Islet precursor cell (in vitro differentiated cells): ENCODE measurements at regions not wholly inside any gene's neighbourhood (a gene's known extent, or its start where the extent isn't known, plus 50 kb on each side); places are given as distances from the start of the nearest gene placed in this dataset.

Experiments
- DNase-seq: peaks from one replicate; pipeline ENCODE4 v3.0.0-alpha.2; 2018

DNA sequence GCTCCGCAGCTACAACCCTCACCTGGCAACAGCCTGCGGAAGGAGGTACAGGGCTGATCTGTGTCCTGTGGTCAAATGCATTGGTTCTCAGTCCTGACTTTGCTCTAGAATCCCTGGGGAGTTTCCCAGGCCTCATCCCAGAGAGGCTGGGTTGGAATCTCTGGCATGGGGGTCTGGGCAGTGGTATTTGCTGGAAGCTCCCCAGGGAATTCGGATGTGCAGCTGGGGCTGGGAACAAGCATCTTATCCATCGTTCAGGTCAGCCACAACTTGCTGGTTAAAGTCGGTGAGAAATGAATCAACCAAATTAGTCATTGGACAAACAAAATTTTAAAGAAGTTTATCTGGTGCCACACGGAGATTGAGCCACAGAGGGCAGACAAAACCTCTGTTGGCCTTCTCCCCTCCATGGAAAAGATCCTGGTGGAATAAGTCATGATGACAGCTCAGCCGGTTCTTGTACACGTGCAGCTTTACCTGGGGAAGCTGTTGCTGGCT, 231.2 kb downstream of the FOXL1 start:
- peak; percentile 68 for DNase-seq

DNA sequence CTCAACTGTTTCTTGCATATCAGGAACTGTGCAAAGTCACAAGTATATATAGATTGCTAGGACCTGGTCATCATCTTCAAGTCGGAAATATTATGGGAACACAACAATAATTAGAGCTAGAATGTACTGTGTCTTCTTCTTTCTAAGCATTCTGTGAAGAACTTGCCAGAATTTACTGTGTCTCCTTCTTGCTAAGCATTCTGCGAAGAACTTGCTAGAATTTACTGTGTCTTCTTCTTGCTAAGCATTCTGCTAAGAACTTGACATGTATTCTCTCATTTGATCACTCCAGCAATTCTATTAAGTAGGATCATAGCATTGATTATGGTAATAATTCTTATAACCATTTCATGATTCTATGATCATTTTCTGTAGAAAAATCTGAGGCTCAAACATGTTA, 231.7 kb downstream of the FOXL1 start:
- no peak for DNase-seq

DNA sequence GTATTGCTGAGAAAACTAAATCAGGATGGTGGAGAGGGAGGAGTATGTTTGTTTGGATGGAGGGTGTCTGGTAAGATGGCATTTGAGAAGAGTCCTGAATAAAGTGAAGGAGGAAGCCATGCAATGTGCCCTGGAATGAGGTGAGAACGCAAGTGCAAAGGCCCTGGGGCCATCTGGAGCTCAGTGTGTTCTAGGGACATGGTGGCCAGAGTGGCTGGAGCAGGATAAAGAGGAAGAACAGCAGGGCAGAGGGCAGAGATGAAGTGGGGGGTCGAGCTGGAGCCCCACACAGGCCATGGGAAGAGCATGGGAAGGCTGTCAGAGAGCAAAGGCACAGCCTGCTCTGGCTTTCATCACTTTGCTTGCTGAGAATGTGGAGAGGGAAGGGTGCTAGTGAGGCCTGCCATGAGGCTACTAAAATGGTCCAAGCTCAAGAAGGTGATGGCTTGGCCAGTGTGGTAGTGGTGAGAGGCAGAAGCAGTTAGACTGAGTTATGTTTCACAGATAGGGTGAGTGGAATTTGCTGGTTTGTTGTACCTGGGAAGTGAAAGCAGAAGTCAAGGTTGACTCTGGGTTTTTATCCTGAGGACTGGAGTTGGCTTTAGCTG, 234.1 kb downstream of the FOXL1 start:
- DNase-seq, result peak; percentile 24

GRCh38 chr16:86814256-86814655, 235.9 kb downstream of the FOXL1 start:
- DNase-seq, result no peak

- peak; percentile 30 for DNase-seq
These were observed 238.7 kb downstream of the FOXL1 start for GRCh38 chr16:86816930-86817625.

DNA sequence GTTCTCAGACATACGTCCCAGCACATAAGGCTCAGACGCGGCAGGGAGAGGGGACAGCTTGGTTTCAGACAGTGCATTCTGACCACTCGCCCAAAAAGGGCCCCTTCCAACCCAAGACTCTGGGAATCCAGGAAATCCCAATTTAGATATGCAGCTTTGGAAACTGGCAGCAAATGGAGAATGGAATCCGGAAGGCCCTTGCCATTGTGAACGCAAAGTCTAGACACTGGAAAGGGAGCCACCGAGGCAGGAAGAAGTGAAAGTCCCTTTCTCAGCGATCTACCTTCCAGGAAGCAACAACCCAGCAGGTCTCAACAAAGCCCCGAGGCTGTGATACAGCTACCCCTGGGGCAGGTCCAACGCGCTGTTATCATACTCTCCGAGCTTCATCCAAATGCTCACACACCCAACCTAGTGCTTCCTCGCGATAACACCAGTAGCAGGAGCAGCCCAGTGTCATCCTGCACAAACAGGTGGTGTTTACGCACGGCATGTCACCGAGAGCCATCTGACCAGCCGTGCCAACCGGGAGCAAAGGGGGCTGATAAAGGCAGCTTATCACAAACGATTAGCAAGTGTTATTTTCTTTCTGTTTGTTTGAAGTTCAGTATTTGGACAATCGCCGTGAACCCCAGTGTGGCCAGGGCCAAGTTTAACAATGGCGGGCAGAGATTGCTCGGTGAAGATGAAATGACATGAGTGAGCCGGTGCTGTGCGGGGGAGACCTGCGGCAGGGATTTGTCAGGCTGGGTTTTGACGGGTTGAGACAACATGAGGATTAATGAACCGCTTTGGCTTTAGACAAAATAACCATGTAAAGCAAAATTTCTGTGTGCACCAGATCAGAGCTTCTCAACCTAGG, 240.6 kb downstream of the FOXL1 start:
- DNase-seq, result peak; percentile 41

DNA sequence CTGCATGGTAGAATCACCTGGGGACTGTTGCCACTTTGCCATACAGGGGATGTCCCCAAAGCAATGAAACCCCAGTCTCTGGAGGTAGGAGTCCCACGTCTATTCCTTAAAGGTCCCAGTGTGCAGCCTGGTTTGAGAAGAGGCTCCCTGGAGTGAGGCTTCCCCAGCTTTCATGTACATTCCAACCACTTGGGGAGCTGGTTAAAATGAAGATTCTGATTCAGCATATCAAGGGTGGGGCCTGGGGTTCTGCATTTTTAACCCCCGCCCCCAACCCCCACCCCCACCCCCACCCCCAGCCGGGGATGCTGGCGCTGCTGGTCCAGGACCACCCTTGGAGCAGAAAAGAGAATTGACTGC, 241.2 kb downstream of the FOXL1 start:
- peak; percentile 43 for DNase-seq

- no peak for DNase-seq
These were observed 243.5 kb downstream of the FOXL1 start for GRCh38 chr16:86821895-86822294.

- no peak for DNase-seq
These were observed 244.8 kb downstream of the FOXL1 start for GRCh38 chr16:86823125-86823524.

DNA sequence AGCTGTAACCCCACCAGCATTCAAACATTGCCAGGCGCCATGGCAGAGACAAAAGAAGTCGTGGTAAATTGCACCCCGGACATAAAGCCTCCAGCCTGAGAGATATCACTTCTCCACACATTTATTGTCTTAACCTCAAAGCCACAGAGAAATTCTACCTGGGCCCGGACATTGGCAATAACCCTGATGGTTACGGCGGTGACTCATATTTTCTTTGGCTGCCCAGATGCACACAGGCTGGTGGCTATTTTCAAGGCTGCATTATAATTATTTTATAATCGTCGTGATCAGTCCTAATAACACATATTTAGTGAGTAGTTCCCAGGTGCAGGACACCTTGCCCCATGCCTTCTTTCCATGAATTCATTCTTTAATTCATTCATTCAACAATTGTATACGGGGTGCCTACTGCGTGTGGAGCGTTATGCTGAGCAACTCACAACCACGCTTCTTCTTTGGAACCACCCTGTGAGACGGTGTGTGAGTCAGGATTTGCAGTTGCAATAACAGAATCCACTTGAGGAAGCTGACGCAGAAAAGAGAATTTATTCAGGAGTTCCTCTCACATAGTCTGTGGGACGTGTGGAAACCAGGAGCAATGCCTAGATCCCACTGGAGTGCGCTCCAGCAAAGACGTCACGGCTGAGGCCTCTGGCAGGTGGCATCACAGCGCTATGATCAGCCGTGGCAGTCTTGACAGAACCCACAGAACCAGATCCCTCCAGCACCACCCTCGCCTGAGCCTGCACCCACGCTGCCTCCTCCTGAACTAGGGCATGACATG, 245.7 kb downstream of the FOXL1 start:
- DNase-seq, result no peak

DNA sequence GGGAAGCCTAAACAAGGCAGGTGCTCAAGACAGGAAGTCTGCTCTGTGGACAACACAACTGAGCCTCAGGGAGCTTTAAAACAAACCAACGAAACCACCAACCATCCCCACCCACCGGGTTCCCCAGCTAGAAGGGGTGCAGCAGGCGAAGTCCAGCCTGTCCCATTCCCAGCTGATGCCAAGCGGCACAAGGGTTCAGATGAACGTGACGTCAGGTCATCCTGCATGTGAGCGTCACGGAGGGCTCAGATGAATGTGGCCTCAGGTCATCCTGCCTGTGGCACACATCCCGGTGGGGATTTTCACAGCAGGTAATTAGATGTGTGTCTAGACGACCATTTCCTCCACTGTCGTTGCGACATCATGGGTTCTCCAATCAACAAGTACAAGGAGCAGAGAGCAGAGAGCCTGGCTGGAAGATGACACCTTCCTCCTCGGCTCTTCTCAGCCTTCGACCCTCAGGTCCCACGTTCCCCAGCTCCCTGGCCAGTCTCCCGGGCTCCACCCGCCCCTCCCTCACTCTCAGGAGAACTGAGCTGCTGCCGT, 246.5 kb downstream of the FOXL1 start:
- peak; percentile 73 for DNase-seq

GRCh38 chr16:86825631-86826030, 247.3 kb downstream of the FOXL1 start:
- DNase-seq, result no peak

- no peak for DNase-seq
These were observed 248.6 kb downstream of the FOXL1 start for GRCh38 chr16:86826941-86827340.

GRCh38 chr16:86827521-86827920, 249.2 kb downstream of the FOXL1 start:
- DNase-seq, result no peak

GRCh38 chr16:86828202-86828601, 249.9 kb downstream of the FOXL1 start:
- no peak for DNase-seq

DNA sequence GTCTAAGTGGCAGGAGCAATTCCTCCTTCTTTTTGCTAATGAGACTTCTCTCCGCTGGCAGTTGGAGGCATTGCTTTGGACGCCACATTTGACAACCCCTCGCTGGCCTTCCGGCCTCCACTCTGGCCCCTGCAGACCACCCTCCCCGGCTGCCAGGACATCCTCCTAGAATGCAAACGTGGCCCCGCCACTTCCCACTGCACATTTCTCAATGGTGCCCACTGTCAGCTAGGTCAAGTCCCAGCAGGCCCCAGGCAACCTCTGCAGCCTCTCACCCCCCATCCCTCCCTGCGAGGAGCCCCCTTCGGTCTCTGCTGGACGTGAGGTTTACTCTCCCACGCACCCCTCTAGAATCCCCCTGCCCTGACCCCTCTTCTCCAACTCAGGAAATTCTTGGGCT, 250.3 kb downstream of the FOXL1 start:
- DNase-seq, result no peak

- no peak for DNase-seq
These were observed 253.0 kb downstream of the FOXL1 start for GRCh38 chr16:86831366-86831765.

GRCh38 chr16:86833136-86833535, 254.8 kb downstream of the FOXL1 start:
- no peak for DNase-seq

GRCh38 chr16:86834451-86835035, 256.2 kb downstream of the FOXL1 start:
- peak; percentile 83 for DNase-seq

- no peak for DNase-seq
These were observed 257.6 kb downstream of the FOXL1 start for GRCh38 chr16:86835982-86836381.

- DNase-seq, result no peak
These were observed 258.3 kb downstream of the FOXL1 start for GRCh38 chr16:86836503-86837129.

DNA sequence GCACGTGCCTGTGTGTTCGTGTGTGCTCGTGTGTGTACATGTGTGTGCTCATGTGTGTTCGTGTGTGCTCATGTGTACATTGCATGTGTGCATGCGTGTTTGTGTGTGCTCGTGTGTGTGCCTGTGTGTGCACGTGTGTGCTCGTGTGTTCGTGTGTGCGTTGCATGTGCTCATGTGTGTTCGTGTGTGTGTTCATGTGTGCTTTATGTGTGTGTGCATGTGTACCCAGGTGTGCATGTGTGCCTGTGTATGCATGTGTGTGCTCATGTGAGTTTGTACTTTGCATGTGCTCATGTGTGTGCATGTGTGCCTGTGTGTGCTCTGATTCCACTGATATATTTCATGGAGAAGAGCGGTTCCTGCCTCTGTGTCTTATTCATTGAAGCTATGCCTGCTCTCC, 265.5 kb downstream of the FOXL1 start:
- no peak for DNase-seq
